Activated CD4-positive, CD25-positive, alpha-beta regulatory T cell treated with anti-CD3 and anti-CD28 coated beads, Interleukin-2, amount 50 U/mL, for 24 hours (primary cell): ENCODE measurements at regions not wholly inside any gene's neighbourhood (a gene's known extent, or its start where the extent isn't known, plus 50 kb on each side); places are given as distances from the start of the nearest gene placed in this dataset.

ENCODE experiments used
- ATAC-seq, 2 donors: fragments of 150-1000 bp; cut with Tn5 transposase; one replicate each; pipeline ENCODE4 v1.10.0; 2021; ENCODE audit warnings: mild to moderate bottlenecking in 1 of 2, moderate library complexity in 1 of 2

GRCh38 chr10:44196008-44196320, 188.9 kb downstream of the CXCL12 start:
- no peak for ATAC-seq

GRCh38 chr10:44195112-44196007, 189.5 kb downstream of the CXCL12 start:
- ATAC-seq = no peak

DNA sequence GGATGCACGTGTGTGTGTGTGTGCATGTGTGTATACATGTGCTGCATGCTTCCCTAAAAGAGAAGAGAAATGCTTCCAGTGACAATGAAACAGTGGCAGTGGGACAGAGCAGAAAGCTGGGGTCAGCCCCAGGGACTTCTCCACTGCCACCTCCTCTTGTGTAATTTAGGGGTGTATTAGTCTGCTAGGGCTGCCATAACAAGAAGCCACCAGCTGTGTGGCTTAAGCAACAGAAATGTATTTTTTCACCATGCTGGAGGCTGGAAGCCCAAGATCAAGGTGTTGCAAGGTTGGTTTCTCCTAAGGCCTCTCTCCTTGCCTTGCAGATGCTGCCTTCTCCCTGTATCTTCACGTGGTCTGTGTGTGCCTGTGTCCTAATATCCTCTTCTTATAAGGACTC, 190.5 kb downstream of the CXCL12 start:
- ATAC-seq = no peak

DNA sequence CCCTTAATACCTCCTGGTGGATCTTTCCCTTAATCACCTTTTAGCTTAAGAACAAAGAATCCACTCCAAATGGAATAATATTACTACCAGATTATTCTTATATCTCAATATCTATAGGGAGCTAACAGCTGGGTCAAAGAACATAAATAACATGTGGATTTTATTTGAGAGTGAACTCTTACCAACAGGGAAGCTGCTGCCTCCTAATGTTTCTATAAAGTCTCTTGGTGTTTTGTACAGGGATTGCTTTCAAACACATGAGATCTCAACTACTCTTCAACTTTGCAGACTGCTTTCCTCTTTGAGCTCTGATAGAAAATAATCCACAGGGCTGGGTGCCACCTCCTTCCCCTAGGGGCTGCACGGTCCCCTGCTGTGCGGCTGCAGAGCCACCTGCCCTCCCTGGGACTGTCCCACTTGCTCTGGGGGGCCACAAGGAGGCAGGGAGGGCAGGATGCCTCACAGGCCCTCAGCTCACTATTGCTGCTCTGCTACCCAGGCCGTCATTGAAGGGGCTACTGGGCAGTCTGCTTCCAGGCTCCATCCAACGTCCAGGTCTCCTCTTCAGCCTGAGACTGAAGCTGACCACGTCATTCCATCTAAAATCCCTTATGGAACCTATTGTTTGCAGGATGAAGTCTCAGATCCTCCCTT, 191.2 kb downstream of the CXCL12 start:
- ATAC-seq = no peak

GRCh38 chr10:44193166-44193565, 191.7 kb downstream of the CXCL12 start:
- no peak for ATAC-seq

GRCh38 chr10:44192435-44192834, 192.5 kb downstream of the CXCL12 start:
- no peak for ATAC-seq

DNA sequence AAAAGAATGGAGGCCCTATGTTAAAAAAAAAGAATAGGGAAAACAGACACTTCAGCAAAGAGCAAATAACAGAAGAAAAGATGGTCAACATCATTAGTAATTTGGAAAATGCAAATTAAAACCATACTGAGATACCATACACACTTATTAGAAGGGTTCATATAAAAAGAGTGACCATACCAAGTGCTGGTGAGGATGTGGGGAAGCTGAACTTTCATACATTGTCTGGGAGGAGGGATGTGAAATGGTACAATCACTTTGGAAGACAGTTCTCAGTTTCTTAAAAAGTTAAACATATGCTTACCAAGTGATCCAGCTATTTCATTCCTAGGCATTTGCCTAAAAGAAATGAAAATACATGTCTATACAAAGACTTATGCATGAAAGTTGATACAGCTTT, 194.4 kb downstream of the CXCL12 start:
- no peak for ATAC-seq

- ATAC-seq = no peak
These were observed 198.1 kb downstream of the CXCL12 start for GRCh38 chr10:44186821-44187220.

GRCh38 chr10:44186150-44186549, 198.7 kb downstream of the CXCL12 start:
- no peak for ATAC-seq

DNA sequence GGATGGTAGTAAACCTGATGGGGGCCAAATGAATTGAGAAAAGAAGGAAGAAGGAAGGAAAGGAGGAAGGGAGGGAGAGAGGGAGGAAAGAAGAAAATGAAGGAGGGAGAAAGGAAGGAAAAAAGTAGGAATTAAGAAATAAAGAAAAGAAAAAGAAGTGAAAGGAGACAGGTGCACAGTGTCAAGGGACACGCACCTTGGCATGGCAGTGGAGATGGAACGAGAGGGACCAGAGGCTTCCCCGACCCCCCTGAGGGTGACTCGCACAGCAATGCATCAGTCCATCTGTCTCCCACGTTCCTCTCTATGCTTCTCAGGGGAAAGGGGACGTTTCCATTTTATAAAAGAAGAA, 199.6 kb downstream of the CXCL12 start:
- no peak for ATAC-seq

DNA sequence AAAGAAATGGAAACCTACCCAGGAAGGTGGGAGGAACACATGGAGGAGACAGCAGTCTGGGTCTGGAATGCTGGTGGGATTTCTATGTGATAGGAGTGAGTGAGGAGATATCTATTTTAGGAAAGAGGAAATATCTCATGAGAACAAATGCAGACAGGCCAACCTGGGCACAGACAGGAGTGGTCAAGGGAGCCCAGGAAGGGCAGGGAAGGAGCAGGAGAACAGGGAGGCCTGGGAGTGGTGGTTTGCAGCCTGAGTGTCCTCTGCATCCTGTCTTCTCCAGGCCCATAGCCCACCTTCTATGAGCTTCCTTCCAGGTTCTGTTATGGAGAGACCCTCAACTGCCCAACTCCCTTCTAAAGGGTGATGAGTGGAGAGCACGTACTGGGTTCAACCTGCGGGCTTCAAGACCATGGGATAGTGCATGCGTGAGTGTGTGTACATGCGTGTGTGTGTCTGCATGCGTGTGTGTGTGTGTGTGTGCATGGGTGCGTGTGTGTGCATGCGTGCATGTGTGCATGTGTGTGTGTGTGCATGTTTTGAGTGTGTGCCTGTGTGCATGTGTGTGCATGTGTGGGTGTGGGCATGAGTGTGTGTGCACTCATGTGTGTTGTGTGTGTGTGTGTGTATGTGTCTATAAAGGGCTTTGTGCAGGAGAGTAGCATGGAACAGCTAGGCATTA, 200.1 kb downstream of the CXCL12 start:
- ATAC-seq = no peak

- ATAC-seq = no peak
These were observed 200.9 kb downstream of the CXCL12 start for GRCh38 chr10:44183667-44184632.

DNA sequence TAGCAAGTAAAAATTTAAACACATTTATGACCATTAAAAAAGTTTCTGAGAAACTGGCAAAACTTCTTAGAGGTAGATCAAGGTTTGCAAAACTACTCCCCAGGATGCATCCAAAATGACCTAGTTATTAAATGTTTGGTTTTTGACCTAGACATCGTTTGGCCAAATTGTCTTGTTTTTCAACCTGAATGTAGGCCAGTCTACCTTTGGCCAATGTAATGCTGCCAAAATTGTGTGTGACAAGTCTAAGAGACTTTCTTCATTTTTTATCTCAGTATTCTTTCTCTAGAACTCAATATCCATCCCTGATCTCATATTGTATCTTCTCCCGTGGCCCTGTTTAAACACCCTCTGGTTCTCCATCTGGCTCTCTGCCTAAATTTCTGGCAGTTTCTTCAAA, 202.0 kb downstream of the CXCL12 start:
- ATAC-seq = no peak

GRCh38 chr10:44180321-44181168, 204.4 kb downstream of the CXCL12 start:
- ATAC-seq = no peak

- no peak for ATAC-seq
These were observed 206.0 kb downstream of the CXCL12 start for GRCh38 chr10:44178856-44179255.

DNA sequence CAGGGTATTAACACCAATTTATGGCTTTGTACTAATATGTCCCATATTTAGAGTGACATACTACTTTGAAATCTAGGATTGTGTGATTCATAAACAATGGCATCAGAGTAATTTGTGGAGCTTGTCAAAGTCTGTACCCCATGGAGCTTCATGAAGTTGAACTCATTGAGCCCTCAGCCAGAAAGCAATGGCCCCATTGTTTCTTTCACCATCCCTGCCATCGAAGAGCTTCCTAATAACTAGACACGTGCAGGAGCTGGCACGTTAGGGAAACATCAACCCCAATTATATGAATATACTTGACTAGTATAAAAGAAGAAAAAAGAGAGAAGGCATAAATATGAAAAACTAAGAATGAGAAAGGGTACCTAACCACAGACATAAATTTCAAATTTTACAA, 206.6 kb downstream of the CXCL12 start:
- no peak for ATAC-seq

DNA sequence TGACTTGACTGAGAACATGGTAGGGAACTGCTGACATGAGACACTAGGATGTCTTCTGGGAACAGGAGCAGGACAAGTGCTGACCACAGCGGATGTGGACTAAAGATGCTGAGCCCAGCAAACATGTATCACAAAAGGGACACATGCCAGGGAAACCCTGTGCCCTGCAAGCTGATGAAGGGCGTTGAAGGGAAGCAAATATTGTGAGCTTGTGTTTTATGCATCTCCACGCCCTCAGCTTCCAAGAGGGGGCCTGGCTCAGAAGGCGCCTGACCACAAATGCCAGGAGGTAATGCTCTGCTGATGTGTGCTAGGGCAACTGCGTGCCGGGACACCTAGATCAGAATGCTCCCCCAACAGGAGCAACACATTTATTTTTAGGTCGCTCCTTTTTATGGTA, 207.3 kb downstream of the CXCL12 start:
- ATAC-seq = no peak

DNA sequence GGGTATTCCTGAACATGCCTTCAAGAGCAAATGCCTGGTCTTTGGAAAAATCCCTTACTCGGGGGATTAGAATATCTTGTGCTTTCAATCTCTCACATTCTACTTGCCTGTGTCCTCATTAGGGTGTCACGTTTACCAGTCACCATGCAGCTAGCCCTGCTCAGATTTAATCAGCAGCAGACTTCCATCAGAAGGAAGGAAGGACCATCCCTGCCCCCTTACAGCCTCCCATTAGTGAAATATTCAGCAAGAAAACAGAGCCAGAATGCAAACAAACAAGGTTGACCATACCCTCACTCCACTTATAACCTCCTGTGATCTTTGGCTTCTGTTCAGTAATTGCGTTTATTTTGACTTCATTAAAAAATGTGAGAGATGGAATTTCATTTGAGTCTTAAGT, 208.6 kb downstream of the CXCL12 start:
- no peak for ATAC-seq

DNA sequence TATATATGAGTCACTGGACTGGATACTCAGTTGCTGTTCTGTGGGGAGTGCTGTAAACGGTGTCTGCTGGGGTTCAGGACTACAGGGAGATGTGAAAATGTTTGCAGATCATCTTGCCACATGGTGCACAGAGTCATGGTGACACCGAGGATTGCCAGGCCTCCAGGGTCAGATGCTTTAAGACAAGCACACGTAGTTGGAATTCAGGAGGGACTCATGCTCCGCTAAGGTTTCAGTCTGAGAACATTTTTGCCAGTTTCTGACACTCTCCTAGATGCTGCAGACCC, 211.3 kb downstream of the CXCL12 start:
- no peak for ATAC-seq

DNA sequence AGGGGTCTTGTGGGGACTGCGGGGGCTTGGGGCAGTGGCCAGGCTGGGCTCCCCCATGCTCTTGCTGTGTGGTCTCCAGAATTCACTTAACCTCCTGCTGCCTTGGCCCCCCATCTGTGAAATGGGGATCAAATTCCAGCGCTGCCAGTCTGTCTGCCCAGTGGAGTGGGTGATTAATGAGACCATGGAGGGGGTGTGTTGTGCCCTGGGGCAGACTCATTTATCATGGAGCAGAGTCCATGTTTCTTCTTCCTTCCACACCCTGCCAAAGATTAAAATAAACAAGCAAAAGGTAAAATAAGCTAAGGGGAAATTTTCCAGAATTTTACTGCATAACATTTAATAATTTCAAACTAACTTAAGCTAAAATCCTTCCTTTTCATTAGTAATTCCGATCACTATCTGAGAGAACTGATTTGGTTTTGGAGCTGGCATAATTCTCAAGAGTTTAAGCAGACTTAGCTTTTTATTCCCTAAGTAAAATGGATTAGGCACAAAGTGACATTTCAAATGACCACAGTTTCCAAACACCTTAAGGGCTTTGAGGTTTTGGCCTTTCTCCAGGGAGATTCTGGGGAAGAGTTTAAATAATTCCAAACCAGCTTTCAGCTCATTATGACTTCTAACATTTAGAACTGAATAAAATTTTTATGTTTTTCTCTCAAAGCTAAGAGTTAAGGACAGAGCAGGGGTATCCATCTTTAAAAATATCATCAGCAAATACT, 211.9 kb downstream of the CXCL12 start:
- no peak for ATAC-seq

DNA sequence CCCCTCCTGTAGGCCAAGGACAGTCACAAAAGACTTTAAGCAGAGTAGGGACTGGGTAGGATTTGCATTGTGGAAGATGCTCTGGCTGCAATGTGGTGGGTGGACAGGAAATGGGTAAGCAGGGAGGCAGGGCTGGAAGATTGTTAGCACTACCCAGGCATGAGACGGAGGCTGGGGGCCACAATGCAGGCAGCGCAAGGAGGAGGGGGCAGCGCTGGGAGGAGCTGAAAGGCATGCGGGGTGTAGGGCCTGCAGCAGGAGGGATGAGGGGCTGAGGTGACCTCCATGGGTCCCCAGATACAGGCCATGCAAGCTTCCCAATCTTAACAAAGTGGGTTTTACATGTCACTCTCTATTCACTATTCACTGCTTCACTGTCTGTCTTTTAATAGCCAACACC, 213.1 kb downstream of the CXCL12 start:
- ATAC-seq = no peak
